Small intestine (tissue), 7 donors: ENCODE measurements at regions not wholly inside any gene's neighbourhood (a gene's known extent, or its start where the extent isn't known, plus 50 kb on each side); places are given as distances from the start of the nearest gene placed in this dataset.

Source experiments
- DNase-seq, 2 donors: peaks; one replicate each; pipeline versions ENCODE4 v3.0.0 to v3.0.0-alpha.2; 2013
- FAIRE-seq: peaks from 2 replicates; lab custom pipeline; 2012; peaks lifted over from hg19 to GRCh38; lab: Jason Lieb, UNC
- H3K27ac ChIP-seq, 3 donors: one replicate each; pipeline ENCODE4 v1.5.1; 2013; ENCODE audit warnings: low read length in 2 of 3, mild to moderate bottlenecking in 2 of 3, control low read depth in 1 of 3, inconsistent platforms in 1 of 3, low read depth in 1 of 3, moderate library complexity in 1 of 3
- H3K27me3 ChIP-seq, 3 donors: one replicate each; pipeline ENCODE4 v1.6.1; 2013; ENCODE audit warnings: low read length in 3 of 3, inconsistent platforms in 1 of 3; ENCODE audit not compliant: control insufficient read depth in 3 of 3, insufficient read depth in 3 of 3
- H3K36me3 ChIP-seq, 3 donors: one replicate each; pipeline ENCODE4 v1.6.1; 2013; ENCODE audit warnings: low read length in 3 of 3, inconsistent platforms in 1 of 3, low read depth in 1 of 3, mild to moderate bottlenecking in 1 of 3, moderate library complexity in 1 of 3; ENCODE audit not compliant: control insufficient read depth in 3 of 3, insufficient read depth in 2 of 3
- H3K4me1 ChIP-seq, 3 donors: one replicate each; pipeline ENCODE4 v1.6.1; 2013; ENCODE audit warnings: low read length in 2 of 3, inconsistent platforms in 1 of 3, low read depth in 1 of 3, mild to moderate bottlenecking in 1 of 3, moderate library complexity in 1 of 3; ENCODE audit not compliant: control insufficient read depth in 3 of 3, insufficient read depth in 2 of 3
- H3K4me3 ChIP-seq, 3 donors: one replicate each; pipeline ENCODE4 v1.5.1; 2013; ENCODE audit warnings: low read length in 3 of 3, control low read depth in 1 of 3, inconsistent platforms in 1 of 3, low read depth in 1 of 3, mild to moderate bottlenecking in 1 of 3, moderate library complexity in 1 of 3
- H3K9me3 ChIP-seq, 2 donors: one replicate each; pipeline ENCODE4 v1.6.1; 2013; ENCODE audit warnings: low read depth in 1 of 2, low read length in 1 of 2; ENCODE audit not compliant: control insufficient read depth in 2 of 2, insufficient read depth in 1 of 2
- WGBS, 3 donors: extraction: QIAGEN DNeasy Blood & Tissue Kit; methylation state at CpG; one replicate each; pipeline ENCODE4 v1.1.7; 2013; 5-methylcytosine and 5-hydroxymethylcytosine counted together
- donor health status: healthy with polysubstance abuse.
- donor health status: control.
- donor health status: control.
- donor health status: Bipolar disorder and iron deficiency.
- donor health status: healthy.

DNA sequence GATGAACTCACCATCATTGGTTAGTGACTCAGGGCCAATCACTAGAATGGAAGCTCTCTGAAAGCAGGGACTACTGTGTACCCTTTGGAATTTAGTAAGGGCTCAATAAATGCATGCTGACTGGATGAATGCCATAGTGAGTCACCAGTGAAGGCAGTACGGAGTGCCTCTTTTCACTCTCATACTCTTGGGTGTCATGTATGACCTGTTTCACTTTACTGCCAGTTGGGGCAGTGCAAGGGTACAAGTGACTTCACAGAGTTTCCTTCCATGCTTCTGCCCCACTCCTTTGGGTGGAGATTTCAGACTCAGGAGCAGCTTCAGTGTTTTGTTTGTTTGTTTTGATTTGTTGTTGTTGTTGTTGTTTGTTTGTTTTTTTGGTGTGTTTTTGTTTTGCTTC is 57.7 kb downstream of the SOX3 start:
- Histone ChIP-seq H3K27me3 (no peaks in the 10 kb centered on the region), H3K9me3 (no peaks in the 10 kb centered on the region), H3K4me3 (no peak overlapping the region), H3K27ac (no peak overlapping the region), H3K4me1 (no peaks in the 10 kb centered on the region), H3K36me3 (no peaks in the 10 kb centered on the region)
- WGBS, 3 donors: 50 to 70% (median 59%) methylated on average over 1 of the region's 1 CpG
- DNase-seq (no peak), FAIRE-seq (no peak)

DNA sequence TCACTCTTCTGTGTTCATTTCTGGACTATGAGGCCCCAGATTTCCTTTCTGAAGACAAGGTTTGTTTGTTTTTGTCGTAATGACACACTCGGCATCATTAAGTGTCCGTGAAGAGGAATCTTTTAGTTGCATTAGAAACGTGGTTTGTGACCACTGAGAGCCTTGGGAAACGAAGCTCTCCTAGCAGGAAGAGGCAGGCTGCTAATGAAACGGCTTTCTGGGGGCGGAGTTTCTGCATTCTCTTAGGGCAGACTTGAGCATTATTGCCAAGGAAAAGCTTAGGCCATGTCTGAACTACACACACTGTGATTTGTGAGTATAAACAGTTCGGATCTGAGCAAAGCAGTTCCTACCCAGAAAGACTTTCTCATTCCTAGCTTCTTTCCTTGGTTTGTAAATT is 64.0 kb downstream of the SOX3 start:
- DNase-seq (peak in 1 of 2 donors; percentile 1), FAIRE-seq (no peak)
- no peaks in the 10 kb centered on the region for H3K27me3 ChIP-seq
- no peaks in the 10 kb centered on the region for H3K36me3 ChIP-seq
- H3K9me3 ChIP-seq: no peaks in the 10 kb centered on the region
- WGBS, 3 donors: 29 to 43% (median 35%) methylated on average over 8 of the region's 8 CpGs
- no peak overlapping the region for H3K4me3 ChIP-seq
- H3K4me1 ChIP-seq: no peaks in the 10 kb centered on the region
- no peak overlapping the region for H3K27ac ChIP-seq

DNA sequence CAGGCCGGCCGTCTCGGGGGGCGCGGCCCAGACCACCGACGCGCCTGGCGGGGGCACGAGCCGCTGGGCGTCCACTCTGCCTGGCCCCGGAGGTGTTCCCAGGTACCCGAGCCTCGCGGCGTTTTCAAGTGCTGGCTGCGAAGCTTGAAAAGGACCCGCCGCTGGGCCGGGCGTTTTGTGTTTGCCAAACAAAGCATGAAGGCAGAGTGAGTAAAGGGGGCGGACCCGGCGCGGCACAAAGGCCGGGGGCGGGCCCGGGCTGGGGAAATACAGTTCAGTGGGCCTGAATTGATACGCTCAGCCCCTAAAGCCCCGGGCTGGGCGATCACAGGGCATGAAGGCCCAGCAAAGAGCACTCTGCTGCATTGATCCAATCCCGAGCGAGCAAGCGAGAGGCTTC is 65.4 kb downstream of the SOX3 start:
- H3K4me3 ChIP-seq: no peak overlapping the region
- H3K4me1 ChIP-seq: no peaks in the 10 kb centered on the region
- 4 to 22% (median 14%) methylated on average over 29 to 35 of the region's 35 CpGs for WGBS, 3 donors
- H3K36me3 ChIP-seq: no peaks in the 10 kb centered on the region
- DNase-seq (no peak), FAIRE-seq (no peak)
- H3K27ac ChIP-seq: no peak overlapping the region
- no peaks in the 10 kb centered on the region for H3K9me3 ChIP-seq
- no peaks in the 10 kb centered on the region for H3K27me3 ChIP-seq

DNA sequence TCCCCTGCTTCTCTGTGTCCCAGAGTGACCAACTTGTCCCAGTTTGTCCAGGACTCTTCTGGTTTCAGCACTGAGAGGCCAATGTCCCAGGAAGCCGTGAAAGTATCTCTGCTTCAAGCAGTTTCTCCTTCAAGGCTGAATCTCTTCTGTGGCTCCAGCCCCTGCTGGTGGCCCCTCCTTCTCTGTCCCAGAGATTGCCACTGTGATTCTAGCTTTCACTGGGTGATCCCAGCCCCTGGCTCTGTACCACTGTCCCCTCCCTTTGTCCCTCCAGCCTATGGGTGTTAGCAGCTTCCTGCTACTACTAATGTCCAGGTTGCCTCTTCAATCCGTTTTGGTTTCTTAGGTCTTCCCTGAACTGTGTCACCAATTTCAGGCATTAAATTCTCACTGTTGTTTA is 70.5 kb downstream of the SOX3 start:
- no peaks in the 10 kb centered on the region for H3K27me3 ChIP-seq
- DNase-seq (no peak), FAIRE-seq (no peak)
- H3K27ac ChIP-seq: no peak overlapping the region
- no peaks in the 10 kb centered on the region for H3K9me3 ChIP-seq
- H3K4me3 ChIP-seq: no peak overlapping the region
- H3K36me3 ChIP-seq: no peaks in the 10 kb centered on the region
- no peaks in the 10 kb centered on the region for H3K4me1 ChIP-seq
- WGBS, 3 donors: 18 to 29% (median 26%) methylated on average over 2 of the region's 2 CpGs

DNA sequence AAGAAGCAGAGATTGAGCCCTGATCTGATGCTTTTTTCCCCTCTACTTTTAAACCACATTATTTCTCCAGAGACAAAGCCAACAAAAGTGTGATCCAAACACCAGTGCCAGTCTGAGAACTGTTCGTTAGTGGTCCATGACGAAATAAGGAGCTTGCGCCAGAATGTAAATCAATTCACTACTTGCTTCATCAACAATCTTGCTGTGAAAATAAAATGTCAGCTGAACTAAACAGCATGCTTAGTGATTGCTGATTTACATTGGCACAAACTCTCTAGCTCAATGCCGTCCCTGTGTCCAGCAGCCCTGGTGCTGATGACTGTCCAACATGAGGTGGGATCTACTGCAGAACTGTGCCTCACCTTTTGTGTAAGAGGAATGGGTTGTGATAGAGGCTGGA is 71.3 kb downstream of the SOX3 start:
- Histone ChIP-seq H3K36me3 (no peaks in the 10 kb centered on the region), H3K27ac (no peak overlapping the region), H3K4me3 (no peak overlapping the region), H3K9me3 (no peaks in the 10 kb centered on the region), H3K4me1 (no peaks in the 10 kb centered on the region), H3K27me3 (no peaks in the 10 kb centered on the region)
- DNase-seq: no peak
- whole genome bisulfite sequencing, 3 donors: 70 to 91% (median 81%) methylated on average over 4 of the region's 4 CpGs
- no peak for FAIRE-seq

DNA sequence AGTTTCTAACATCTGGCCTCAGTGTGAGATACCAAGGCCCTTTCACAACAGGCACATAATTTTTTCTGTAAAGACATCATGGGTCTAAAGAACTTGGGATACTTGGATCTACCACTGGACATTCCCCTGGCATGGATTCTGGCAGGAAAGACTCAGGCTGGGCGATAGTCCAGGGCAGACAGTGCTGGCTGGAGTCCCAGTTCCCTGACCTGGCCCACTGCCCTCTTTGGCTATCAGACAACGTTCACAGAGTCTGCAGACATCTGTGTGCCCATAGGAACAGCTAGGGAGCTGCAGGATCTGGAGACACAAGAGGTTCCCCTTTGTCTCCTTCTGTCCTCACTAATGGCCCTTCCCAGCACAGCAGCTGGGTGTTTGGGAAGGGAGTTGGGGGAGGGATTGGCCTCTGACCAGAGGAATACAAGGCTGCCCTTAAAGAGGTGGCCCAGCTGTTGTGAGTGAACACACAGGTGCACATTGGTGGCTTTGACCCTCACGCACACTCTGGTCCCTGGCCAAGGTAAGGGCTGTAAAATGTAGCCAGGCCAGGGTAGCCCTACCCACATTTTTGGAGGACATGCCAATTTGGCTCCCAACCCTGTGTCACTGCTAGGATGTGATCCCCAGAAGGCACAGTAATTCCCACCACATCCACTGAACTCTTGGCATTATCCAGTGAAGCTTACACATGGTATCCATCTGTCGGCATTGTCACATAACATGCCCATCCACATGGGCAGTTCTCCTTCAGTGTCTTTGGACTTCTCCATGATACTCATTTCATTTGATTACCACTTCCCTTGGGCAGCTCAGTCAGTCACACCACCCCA is 72.3 kb downstream of the SOX3 start:
- H3K9me3 ChIP-seq: no peaks in the 10 kb centered on the region
- no peaks in the 10 kb centered on the region for H3K36me3 ChIP-seq
- no peak for FAIRE-seq
- no peaks in the 10 kb centered on the region for H3K27me3 ChIP-seq
- H3K27ac ChIP-seq: no peak overlapping the region
- no peak for DNase-seq
- H3K4me3 ChIP-seq: no peak overlapping the region
- 31 to 51% (median 36%) methylated on average over 4 of the region's 4 CpGs for WGBS, 3 donors
- no peaks in the 10 kb centered on the region for H3K4me1 ChIP-seq

DNA sequence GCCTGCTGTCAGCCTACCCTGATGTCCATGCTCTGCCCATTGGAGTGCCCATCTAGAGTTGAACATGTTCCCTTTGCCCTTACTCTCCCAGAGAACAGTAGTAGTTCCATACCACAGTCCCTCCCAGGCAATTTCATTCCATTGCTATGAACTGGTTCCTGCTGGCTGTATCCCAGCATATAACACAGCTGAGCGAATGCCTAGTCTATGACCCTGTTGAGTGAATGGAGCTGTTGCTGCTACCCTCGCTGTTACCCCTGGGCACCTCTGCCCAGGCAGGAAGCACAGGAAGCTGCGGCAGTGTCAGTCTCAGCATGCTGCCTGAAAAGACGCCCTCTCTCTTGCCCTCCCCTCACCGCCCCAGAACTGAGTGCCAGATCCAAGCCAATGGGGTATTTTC is 73.3 kb downstream of the SOX3 start:
- 57 to 71% (median 66%) methylated on average over 5 of the region's 5 CpGs for WGBS, 3 donors
- Histone ChIP-seq H3K9me3 (no peaks in the 10 kb centered on the region), H3K4me1 (no peaks in the 10 kb centered on the region), H3K27me3 (no peaks in the 10 kb centered on the region), H3K4me3 (no peak overlapping the region), H3K27ac (no peak overlapping the region), H3K36me3 (no peaks in the 10 kb centered on the region)
- no peak for FAIRE-seq
- no peak for DNase-seq

DNA sequence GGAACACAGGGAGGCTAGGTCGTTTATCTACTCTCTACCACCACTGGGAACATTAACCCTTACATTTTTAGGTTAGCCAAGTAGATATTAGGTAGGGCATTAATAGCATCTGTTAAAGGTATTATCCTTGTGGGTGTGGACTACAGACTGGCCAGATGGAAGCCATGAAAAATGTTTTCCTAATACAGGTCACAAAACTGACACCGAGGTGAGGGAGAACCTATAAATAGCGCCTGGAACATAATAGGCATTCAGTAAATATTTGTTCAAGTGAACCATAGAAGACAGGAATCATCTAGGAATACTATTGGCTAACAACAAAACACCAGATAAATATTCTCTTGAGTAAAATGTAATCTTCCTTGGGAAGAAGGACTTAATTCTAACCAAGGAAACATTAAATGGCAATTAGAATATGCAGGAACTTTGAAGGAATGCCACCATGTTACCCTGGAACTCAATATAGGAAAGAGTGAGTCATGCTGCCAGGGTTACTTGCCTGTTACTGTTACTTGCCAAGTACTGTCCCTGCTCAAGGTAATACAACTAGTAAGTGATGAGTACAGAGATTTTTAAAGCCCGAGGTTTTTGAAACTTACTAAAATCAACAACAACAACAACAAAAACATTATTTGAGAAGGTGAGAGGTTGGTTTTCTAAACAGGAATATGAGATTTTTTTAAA is 79.0 kb downstream of the SOX3 start:
- H3K4me3 ChIP-seq: no peak overlapping the region
- 44 to 61% (median 51%) methylated on average over 4 of the region's 4 CpGs for WGBS, 3 donors
- H3K27me3 ChIP-seq: no peaks in the 10 kb centered on the region
- H3K4me1 ChIP-seq: no peaks in the 10 kb centered on the region
- H3K9me3 ChIP-seq: no peaks in the 10 kb centered on the region
- H3K27ac ChIP-seq: no peak overlapping the region
- DNase-seq (no peak), FAIRE-seq (no peak)
- H3K36me3 ChIP-seq: no peaks in the 10 kb centered on the region
